CD4-positive, CD25-positive, alpha-beta regulatory T cell (primary cell): ENCODE measurements at regions not wholly inside any gene's neighbourhood (a gene's known extent, or its start where the extent isn't known, plus 50 kb on each side); places are given as distances from the start of the nearest gene placed in this dataset.

ENCODE experiments used
- ATAC-seq, 2 donors: fragments of 150-1000 bp; cut with Tn5 transposase; one replicate each; pipeline ENCODE4 v1.10.0; 2021; ENCODE audit warnings: low read depth in 2 of 2, moderate number of reproducible peaks in 2 of 2, moderate library complexity in 1 of 2
- DNase-seq, 3 donors: peaks; one replicate each; pipeline versions ENCODE4 v3.0.0 to v3.0.0-alpha.2; 2012 to 2022; ENCODE audit warnings: mixed read lengths in 1 of 3
- H3K27ac ChIP-seq: one replicate; pipeline ENCODE4 v1.7.0; 2013; ENCODE audit warnings: mild to moderate bottlenecking, low read length; ENCODE audit not compliant: insufficient read depth, poor library complexity, severe bottlenecking
- H3K27me3 ChIP-seq: one replicate; pipeline ENCODE4 v1.7.0; 2013; ENCODE audit warnings: low read length; ENCODE audit not compliant: control insufficient read depth, insufficient read depth
- H3K36me3 ChIP-seq: one replicate; pipeline ENCODE4 v1.7.0; 2013; ENCODE audit warnings: mild to moderate bottlenecking, low read length, moderate library complexity; ENCODE audit not compliant: control insufficient read depth, insufficient read depth
- H3K4me1 ChIP-seq: 2 replicates; pipeline ENCODE4 v1.7.0; 2013; ENCODE audit warnings: mild to moderate bottlenecking, low read length; ENCODE audit not compliant: insufficient read depth, control insufficient read depth, poor library complexity, severe bottlenecking
- H3K4me3 ChIP-seq: one replicate; pipeline ENCODE4 v1.7.0; 2013; ENCODE audit warnings: low read depth, mild to moderate bottlenecking, low read length, moderate library complexity
- H3K9me3 ChIP-seq, 2 experiments: 1 replicate in 1 of 2; 2 replicates in 1 of 2; pipeline ENCODE4 v1.7.0; 2013; ENCODE audit warnings: low read length in 2 of 2, mild to moderate bottlenecking in 1 of 2, moderate library complexity in 1 of 2; ENCODE audit not compliant: control insufficient read depth in 2 of 2
- H3K27ac Mint-ChIP-seq, 3 donors: one replicate each; pipeline ENCODE4 v1.8.0; 2020 to 2022; ENCODE audit warnings: mild to moderate bottlenecking in 3 of 3, mixed read lengths in 3 of 3, moderate library complexity in 2 of 3
- H3K27me3 Mint-ChIP-seq: one replicate; pipeline ENCODE4 v1.8.0; 2022; ENCODE audit warnings: mild to moderate bottlenecking, mixed read lengths
- H3K36me3 Mint-ChIP-seq: one replicate; pipeline ENCODE4 v1.8.0; 2020; ENCODE audit warnings: mixed read lengths
- H3K4me1 Mint-ChIP-seq, 4 donors: one replicate each; pipeline ENCODE4 v1.8.0; 2020 to 2022; ENCODE audit warnings: mixed read lengths in 4 of 4, mild to moderate bottlenecking in 1 of 4
- H3K4me3 Mint-ChIP-seq, 4 donors: one replicate each; pipeline ENCODE4 v1.8.0; 2020 to 2022; ENCODE audit warnings: mild to moderate bottlenecking in 4 of 4, mixed read lengths in 4 of 4, moderate library complexity in 3 of 4
- H3K9me3 Mint-ChIP-seq, 7 donors: one replicate each; pipeline ENCODE4 v1.8.0; 2020 to 2022; ENCODE audit warnings: mixed read lengths in 7 of 7, mild to moderate bottlenecking in 3 of 7, moderate library complexity in 2 of 7

DNA sequence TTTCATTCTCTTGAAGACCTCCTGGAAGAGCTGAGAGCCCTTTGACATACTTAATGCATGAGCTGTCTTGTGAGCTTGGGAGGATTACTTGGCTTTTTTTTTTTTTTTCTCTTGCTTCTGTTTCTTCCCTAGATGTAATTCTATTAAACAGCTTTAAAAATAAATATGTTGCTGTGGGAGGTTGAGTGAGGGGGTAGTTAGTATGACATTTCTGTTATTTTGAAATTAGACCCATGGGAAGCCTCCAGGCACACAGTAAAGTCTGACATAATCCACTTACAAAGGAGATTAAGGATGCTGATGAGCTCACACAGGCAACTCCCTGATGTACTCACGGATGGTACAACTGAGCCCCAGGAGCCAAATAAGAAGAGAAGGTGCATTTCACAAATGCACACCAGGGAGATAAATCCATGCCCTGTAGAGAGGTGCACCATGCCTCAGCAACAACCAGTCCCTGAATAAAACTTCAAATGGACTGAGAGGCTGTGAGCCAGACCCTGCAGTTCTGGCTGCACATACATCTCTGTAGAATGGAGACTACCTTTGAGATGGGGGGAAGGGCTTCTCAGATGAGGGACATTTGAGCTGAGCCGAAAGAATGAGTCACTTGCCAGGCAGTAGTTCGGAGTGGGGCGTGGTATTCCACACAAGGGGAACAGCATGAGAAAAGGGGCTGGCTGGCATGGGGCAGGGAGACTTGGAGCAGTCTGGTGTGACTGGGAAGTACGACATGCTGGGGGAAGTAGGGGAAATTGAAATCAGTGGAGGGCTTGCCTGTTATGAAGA is 68.7 kb downstream of the ACTL7B start:
- no peaks in the 10 kb centered on the region for H3K4me1 ChIP-seq
- no peak overlapping the region for H3K27ac Mint-ChIP-seq
- H3K4me3 ChIP-seq, result no peak overlapping the region
- H3K4me3 Mint-ChIP-seq, result no peak overlapping the region
- DNase-seq (no peak), ATAC-seq (no peak)
- no peaks in the 10 kb centered on the region for H3K9me3 ChIP-seq
- H3K36me3 ChIP-seq, result no peaks in the 10 kb centered on the region
- H3K9me3 Mint-ChIP-seq, result peaks cover 0 to 2% (median 0%) of the 10 kb centered on the region in 7 donors
- H3K4me1 Mint-ChIP-seq, result peaks cover 0 to 11% (median 2%) of the 10 kb centered on the region in 4 donors
- H3K36me3 Mint-ChIP-seq, result no peaks in the 10 kb centered on the region
- H3K27ac ChIP-seq, result no peak overlapping the region
- H3K27me3 ChIP-seq, result peaks cover 5% of the 10 kb centered on the region
- H3K27me3 Mint-ChIP-seq, result peaks cover 5% of the 10 kb centered on the region

- peaks cover 5% of the 10 kb centered on the region for H3K27me3 ChIP-seq
- H3K27ac ChIP-seq, result no peak overlapping the region
- DNase-seq (no peak), ATAC-seq (no peak)
- no peaks in the 10 kb centered on the region for H3K36me3 ChIP-seq
- H3K27me3 Mint-ChIP-seq, result peaks cover 5% of the 10 kb centered on the region
- no peaks in the 10 kb centered on the region for H3K9me3 ChIP-seq
- H3K4me1 Mint-ChIP-seq, result peaks cover 0 to 11% (median 2%) of the 10 kb centered on the region in 4 donors
- no peak overlapping the region for H3K4me3 ChIP-seq
- no peak overlapping the region for H3K4me3 Mint-ChIP-seq
- H3K4me1 ChIP-seq, result no peaks in the 10 kb centered on the region
- no peak overlapping the region for H3K27ac Mint-ChIP-seq
- no peaks in the 10 kb centered on the region for H3K36me3 Mint-ChIP-seq
- H3K9me3 Mint-ChIP-seq, result peaks cover 0 to 2% (median 0%) of the 10 kb centered on the region in 7 donors
These were observed 69.5 kb downstream of the ACTL7B start for GRCh38 chr9:108786322-108786721.

GRCh38 chr9:108784998-108785397 is 70.8 kb downstream of the ACTL7B start:
- ATAC-seq, result no peak
- Histone ChIP-seq H3K4me3 (no peak overlapping the region), H3K36me3 (no peaks in the 10 kb centered on the region), H3K27me3 (peaks cover 5% of the 10 kb centered on the region), H3K4me1 (no peaks in the 10 kb centered on the region), H3K27ac (no peak overlapping the region), H3K9me3 (no peaks in the 10 kb centered on the region)
- H3K27ac Mint-ChIP-seq, result no peak overlapping the region
- H3K27me3 Mint-ChIP-seq, result peaks cover 5% of the 10 kb centered on the region
- H3K4me1 Mint-ChIP-seq, result peaks cover 0 to 11% (median 2%) of the 10 kb centered on the region in 4 donors
- H3K36me3 Mint-ChIP-seq, result no peaks in the 10 kb centered on the region
- H3K4me3 Mint-ChIP-seq, result no peak overlapping the region
- H3K9me3 Mint-ChIP-seq, result peaks cover 0 to 2% (median 0%) of the 10 kb centered on the region in 7 donors
- DNase-seq, result no peak

- no peak overlapping the region for H3K27ac Mint-ChIP-seq
- H3K27ac ChIP-seq, result no peak overlapping the region
- H3K4me1 ChIP-seq, result no peaks in the 10 kb centered on the region
- H3K4me3 ChIP-seq, result no peak overlapping the region
- no peaks in the 10 kb centered on the region for H3K36me3 Mint-ChIP-seq
- ATAC-seq, result no peak
- no peaks in the 10 kb centered on the region for H3K36me3 ChIP-seq
- peak overlapping the region in 1 of 4 donors; percentile 39 for H3K4me3 Mint-ChIP-seq
- no peaks in the 10 kb centered on the region for H3K9me3 ChIP-seq
- peaks cover 5% of the 10 kb centered on the region for H3K27me3 Mint-ChIP-seq
- peaks cover 0 to 2% (median 0%) of the 10 kb centered on the region in 7 donors for H3K9me3 Mint-ChIP-seq
- peaks cover 0 to 11% (median 2%) of the 10 kb centered on the region in 4 donors for H3K4me1 Mint-ChIP-seq
- peaks cover 5% of the 10 kb centered on the region for H3K27me3 ChIP-seq
- no peak for DNase-seq
These were observed 71.9 kb downstream of the ACTL7B start for GRCh38 chr9:108783731-108784495.

- peaks cover 5% of the 10 kb centered on the region for H3K27me3 Mint-ChIP-seq
- DNase-seq (no peak), ATAC-seq (no peak)
- H3K4me1 Mint-ChIP-seq, result peaks cover 0 to 11% (median 2%) of the 10 kb centered on the region in 4 donors
- H3K9me3 Mint-ChIP-seq, result peaks cover 0 to 2% (median 0%) of the 10 kb centered on the region in 7 donors
- H3K4me1 ChIP-seq, result no peaks in the 10 kb centered on the region
- no peak overlapping the region for H3K4me3 ChIP-seq
- H3K27ac ChIP-seq, result no peak overlapping the region
- H3K27ac Mint-ChIP-seq, result no peak overlapping the region
- H3K36me3 ChIP-seq, result no peaks in the 10 kb centered on the region
- no peaks in the 10 kb centered on the region for H3K9me3 ChIP-seq
- H3K27me3 ChIP-seq, result peaks cover 5% of the 10 kb centered on the region
- no peaks in the 10 kb centered on the region for H3K36me3 Mint-ChIP-seq
- no peak overlapping the region for H3K4me3 Mint-ChIP-seq
These were observed 72.5 kb downstream of the ACTL7B start for GRCh38 chr9:108783326-108783725.

GRCh38 chr9:108780942-108781734 is 74.6 kb downstream of the ACTL7B start:
- H3K36me3 Mint-ChIP-seq, result no peaks in the 10 kb centered on the region
- Histone ChIP-seq H3K27ac (no peak overlapping the region), H3K27me3 (peaks cover 2% of the 10 kb centered on the region), H3K4me1 (no peaks in the 10 kb centered on the region), H3K9me3 (no peaks in the 10 kb centered on the region), H3K4me3 (no peak overlapping the region), H3K36me3 (no peaks in the 10 kb centered on the region)
- peaks cover 0 to 3% (median 0%) of the 10 kb centered on the region in 7 donors for H3K9me3 Mint-ChIP-seq
- no peak for ATAC-seq
- peaks cover 11% of the 10 kb centered on the region for H3K27me3 Mint-ChIP-seq
- H3K4me1 Mint-ChIP-seq, result peaks cover 0 to 11% (median 2%) of the 10 kb centered on the region in 4 donors
- H3K27ac Mint-ChIP-seq, result no peak overlapping the region
- no peak for DNase-seq
- no peak overlapping the region for H3K4me3 Mint-ChIP-seq

GRCh38 chr9:108779551-108780325 is 76.0 kb downstream of the ACTL7B start:
- no peak overlapping the region for H3K27ac Mint-ChIP-seq
- Histone ChIP-seq H3K4me3 (no peak overlapping the region), H3K9me3 (no peaks in the 10 kb centered on the region), H3K27ac (no peak overlapping the region), H3K27me3 (peaks cover 5% of the 10 kb centered on the region), H3K4me1 (no peaks in the 10 kb centered on the region), H3K36me3 (no peaks in the 10 kb centered on the region)
- H3K9me3 Mint-ChIP-seq, result peaks cover 0 to 5% (median 0%) of the 10 kb centered on the region in 7 donors
- no peaks in the 10 kb centered on the region for H3K36me3 Mint-ChIP-seq
- no peak for ATAC-seq
- peaks cover 13% of the 10 kb centered on the region for H3K27me3 Mint-ChIP-seq
- no peak overlapping the region for H3K4me3 Mint-ChIP-seq
- peaks cover 0 to 11% (median 2%) of the 10 kb centered on the region in 4 donors for H3K4me1 Mint-ChIP-seq
- no peak for DNase-seq
